Suprapubic skin (tissue), 4 donors: ENCODE measurements at regions not wholly inside any gene's neighbourhood (a gene's known extent, or its start where the extent isn't known, plus 50 kb on each side); places are given as distances from the start of the nearest gene placed in this dataset.

Experiments
- CTCF ChIP-seq, 2 donors: fragments of 200-600 bp in 1 of 2; fragments of 450-650 bp in 1 of 2; sonication (generic) in 1 of 2; IDR thresholded peaks; one replicate each; pipeline ENCODE4 v1.5.1; 2016 to 2019; ENCODE audit warnings: antibody characterized with exemption in 2 of 2, mild to moderate bottlenecking in 1 of 2, moderate library complexity in 1 of 2
- EP300 ChIP-seq: sonication (generic); formaldehyde crosslinking; IDR thresholded peaks from one replicate; pipeline ENCODE4 v1.6.1; 2017; ENCODE audit warnings: antibody characterized with exemption
- POLR2A ChIP-seq, 2 donors: fragments of 450-650 bp; IDR thresholded peaks; one replicate each; pipeline ENCODE4 v1.6.1; 2017; ENCODE audit warnings: antibody characterized with exemption in 2 of 2, mild to moderate bottlenecking in 2 of 2, moderate library complexity in 2 of 2
- POLR2AphosphoS5 ChIP-seq, 3 donors: sonication (generic); formaldehyde crosslinking; IDR thresholded peaks; one replicate each; pipeline ENCODE4 v1.6.1; 2017; ENCODE audit warnings: antibody characterized with exemption in 3 of 3

- TF ChIP-seq POLR2A (IDR thresholded peaks at IDR 0.05), result no peak
- no peak for TF ChIP-seq CTCF (IDR thresholded peaks at IDR 0.05)
- TF ChIP-seq POLR2AphosphoS5 (IDR thresholded peaks at IDR 0.05), result no peak
- TF ChIP-seq EP300, result no peak
These were observed 645.3 kb downstream of the FRK start for GRCh38 chr6:115415378-115415777.
